H9 (cell line): ENCODE measurements at regions not wholly inside any gene's neighbourhood (a gene's known extent, or its start where the extent isn't known, plus 50 kb on each side); places are given as distances from the start of the nearest gene placed in this dataset.

ENCODE experiments used
- DNase-seq: peaks from one replicate; pipeline ENCODE4 v3.0.0-alpha.2; 2017
- H2AFZ ChIP-seq: one replicate; pipeline ENCODE4 v1.6.1; 2013; ENCODE audit warnings: mild to moderate bottlenecking, low read length, control low read depth, moderate library complexity
- H2AK5ac ChIP-seq: 2 replicates; pipeline ENCODE4 v1.6.1; 2013; ENCODE audit warnings: low read length, control low read depth, mixed read lengths; ENCODE audit not compliant: insufficient read length
- H2BK120ac ChIP-seq: one replicate; pipeline ENCODE4 v1.6.1; 2013; ENCODE audit warnings: low read depth, mild to moderate bottlenecking, low read length, control low read depth, inconsistent platforms; ENCODE audit not compliant: poor library complexity, severe bottlenecking
- H2BK12ac ChIP-seq: 2 replicates; pipeline ENCODE4 v1.6.1; 2013; ENCODE audit warnings: low read length, control low read depth, mixed read lengths, low read depth; ENCODE audit not compliant: insufficient read length
- H2BK15ac ChIP-seq: 2 replicates; pipeline ENCODE4 v1.6.1; 2013; ENCODE audit warnings: low read depth, low read length, control low read depth
- H2BK20ac ChIP-seq: one replicate; pipeline ENCODE4 v1.6.1; 2013; ENCODE audit warnings: low read depth, mild to moderate bottlenecking, low read length, control low read depth, inconsistent platforms; ENCODE audit not compliant: poor library complexity, severe bottlenecking
- H2BK5ac ChIP-seq: 2 replicates; pipeline ENCODE4 v1.6.1; 2013; ENCODE audit warnings: low read length, control low read depth, mixed read lengths; ENCODE audit not compliant: insufficient read length
- H3K14ac ChIP-seq: 2 replicates; pipeline ENCODE4 v1.6.1; 2013; ENCODE audit warnings: low read length, control low read depth; ENCODE audit not compliant: insufficient read depth
- H3K18ac ChIP-seq: 2 replicates; pipeline ENCODE4 v1.6.1; 2013; ENCODE audit warnings: low read depth, mild to moderate bottlenecking, mixed read lengths, low read length, control low read depth; ENCODE audit not compliant: insufficient read length
- H3K23ac ChIP-seq: 2 replicates; pipeline ENCODE4 v1.6.1; 2013; ENCODE audit warnings: low read length, control low read depth, mixed read lengths, low read depth; ENCODE audit not compliant: insufficient read length
- H3K23me2 ChIP-seq: 2 replicates; pipeline ENCODE4 v1.6.1; 2013; ENCODE audit warnings: low read depth, mild to moderate bottlenecking, mixed read lengths, low read length, control low read depth; ENCODE audit not compliant: insufficient read length, poor library complexity, severe bottlenecking
- H3K27ac ChIP-seq: 2 replicates; pipeline ENCODE4 v1.5.1; 2013; ENCODE audit warnings: low read length, control low read depth, mixed read lengths, low read depth; ENCODE audit not compliant: insufficient read length
- H3K27me3 ChIP-seq: 2 replicates; pipeline ENCODE4 v1.6.1; 2013; ENCODE audit warnings: low read length, control low read depth, inconsistent platforms; ENCODE audit not compliant: insufficient read depth
- H3K4ac ChIP-seq: 2 replicates; pipeline ENCODE4 v1.6.1; 2013; ENCODE audit warnings: low read depth, mild to moderate bottlenecking, control low read depth, inconsistent platforms, low read length, moderate library complexity
- H3K4me1 ChIP-seq: 2 replicates; pipeline ENCODE4 v1.6.1; 2013; ENCODE audit warnings: low read length, control low read depth, inconsistent platforms; ENCODE audit not compliant: insufficient read depth
- H3K4me2 ChIP-seq: 2 replicates; pipeline ENCODE4 v1.6.1; 2013; ENCODE audit warnings: low read length, control low read depth, mixed read lengths; ENCODE audit not compliant: insufficient read length, insufficient read depth
- H3K56ac ChIP-seq: 2 replicates; pipeline ENCODE4 v1.6.1; 2013; ENCODE audit warnings: low read depth, mild to moderate bottlenecking, mixed read lengths, low read length, control low read depth; ENCODE audit not compliant: insufficient read length
- H3K79me1 ChIP-seq: 2 replicates; pipeline ENCODE4 v1.6.1; 2013; ENCODE audit warnings: low read depth, mild to moderate bottlenecking, moderate library complexity, low read length, control low read depth, inconsistent platforms; ENCODE audit not compliant: insufficient read depth, poor library complexity, severe bottlenecking
- H3K79me2 ChIP-seq: 2 replicates; pipeline ENCODE4 v1.6.1; 2013; ENCODE audit warnings: low read length, control low read depth, inconsistent platforms; ENCODE audit not compliant: insufficient read depth
- H3K9ac ChIP-seq: 2 replicates; pipeline ENCODE4 v1.6.1; 2013; ENCODE audit warnings: low read length, control low read depth, mixed read lengths; ENCODE audit not compliant: insufficient read length; ENCODE audit errors: extremely low read depth
- H3K9me3 ChIP-seq: one replicate; pipeline ENCODE4 v1.6.1; 2013; ENCODE audit warnings: low read depth, low read length, inconsistent platforms; ENCODE audit not compliant: control insufficient read depth
- H3T11ph ChIP-seq: one replicate; pipeline ENCODE4 v1.6.1; 2013; ENCODE audit warnings: mild to moderate bottlenecking, low read length, control low read depth, inconsistent platforms
- H4K20me1 ChIP-seq: one replicate; pipeline ENCODE4 v1.6.1; 2013; ENCODE audit not compliant: control insufficient read depth, insufficient read length, insufficient read depth
- H4K5ac ChIP-seq: 2 replicates; pipeline ENCODE4 v1.6.1; 2013; ENCODE audit warnings: low read depth, mild to moderate bottlenecking, mixed read lengths, low read length, control low read depth; ENCODE audit not compliant: insufficient read length
- H4K8ac ChIP-seq: replicated peaks from 2 replicates; pipeline ENCODE4 v1.6.1; 2013; ENCODE audit warnings: low read length, control low read depth, mixed read lengths, low read depth; ENCODE audit not compliant: insufficient read length
- H4K91ac ChIP-seq: 2 replicates; pipeline ENCODE4 v1.6.1; 2013; ENCODE audit warnings: low read depth, mild to moderate bottlenecking, moderate library complexity, mixed read lengths, low read length, control low read depth; ENCODE audit not compliant: insufficient read length
- H3K27ac Mint-ChIP-seq, 3 experiments: 2 replicates in 2 of 3; 3 replicates in 1 of 3; pipeline ENCODE4 v1.8.0; 2020 to 2021; ENCODE audit warnings: mixed read lengths in 3 of 3, mild to moderate bottlenecking in 1 of 3, moderate library complexity in 1 of 3
- H3K27me3 Mint-ChIP-seq: 2 replicates; pipeline ENCODE4 v1.8.0; 2021; ENCODE audit warnings: low read depth, mild to moderate bottlenecking, moderate library complexity, mixed read lengths
- H3K36me3 Mint-ChIP-seq, 3 experiments: 2 replicates in 2 of 3; 3 replicates in 1 of 3; pipeline ENCODE4 v1.8.0; 2020 to 2021; ENCODE audit warnings: low read depth in 3 of 3, mixed read lengths in 3 of 3; ENCODE audit not compliant: insufficient read depth in 1 of 3
- H3K4me1 Mint-ChIP-seq, 2 experiments: 2 replicates each; pipeline ENCODE4 v1.8.0; 2020; ENCODE audit warnings: mixed read lengths in 2 of 2
- H3K4me3 Mint-ChIP-seq, 2 experiments: 2 replicates in 1 of 2; 3 replicates in 1 of 2; pipeline ENCODE4 v1.8.0; 2020 to 2021; ENCODE audit warnings: mild to moderate bottlenecking in 2 of 2, mixed read lengths in 2 of 2, moderate library complexity in 1 of 2
- H3K9me3 Mint-ChIP-seq, 2 experiments: 2 replicates in 1 of 2; 3 replicates in 1 of 2; pipeline ENCODE4 v1.8.0; 2020; ENCODE audit warnings: mild to moderate bottlenecking in 2 of 2, mixed read lengths in 2 of 2, moderate library complexity in 1 of 2
- CTCF ChIP-seq: fragments of 200-600 bp; sonication (generic); conservative IDR thresholded peaks from 3 replicates; pipeline ENCODE4 v1.8.0; 2021; ENCODE audit warnings: antibody characterized with exemption, mild to moderate bottlenecking
- WGBS: extraction: QIAGEN DNeasy Blood & Tissue Kit; methylation state at CpG from one replicate; pipeline ENCODE4 v1.1.7; 2013; ENCODE audit warnings: missing lambda C conversion rate, low lambda C conversion rate, mixed read lengths; ENCODE audit not compliant: insufficient read length; ENCODE audit errors: extremely low coverage; 5-methylcytosine and 5-hydroxymethylcytosine counted together

GRCh38 chr4:170672381-170672965 is 582.7 kb upstream of the AADAT start:
- Histone ChIP-seq H4K8ac (no peak overlapping the region), H4K5ac (no peak overlapping the region), H2BK20ac (no peak overlapping the region), H3K9me3 (no peaks in the 10 kb centered on the region), H2AFZ (no peak overlapping the region), H3K4me2 (no peak overlapping the region), H3K23ac (no peak overlapping the region), H3K4me1 (no peaks in the 10 kb centered on the region; the same call in 1 of the 2 replicates), H2BK5ac (no peak overlapping the region), H4K20me1 (no peaks in the 10 kb centered on the region), H3K23me2 (no peaks in the 10 kb centered on the region), H3K27ac (no peak overlapping the region), H3K56ac (no peak overlapping the region), H4K91ac (no peak overlapping the region), H2AK5ac (no peak overlapping the region), H2BK15ac (no peak overlapping the region), H3K18ac (no peak overlapping the region), H3K14ac (no peak overlapping the region), H3T11ph (no peak overlapping the region), H2BK120ac (no peak overlapping the region), H3K79me2 (no peaks in the 10 kb centered on the region), H3K9ac (no peak overlapping the region), H3K27me3 (no peaks in the 10 kb centered on the region), H2BK12ac (no peak overlapping the region), H3K79me1 (no peaks in the 10 kb centered on the region), H3K4ac (no peak overlapping the region)
- Mint-ChIP-seq H3K9me3 (peaks cover 7 to 12% of the 10 kb centered on the region in 2 experiments; a peak in 4 of 5 replicates), H3K27ac (no peak overlapping the region; a peak in 1 of 7 replicates), H3K27me3 (no peaks in the 10 kb centered on the region), H3K36me3 (peaks cover 3 to 6% (median 5%) of the 10 kb centered on the region in 3 experiments; a peak in 5 of 7 replicates), H3K4me3 (no peak overlapping the region), H3K4me1 (peaks cover 5% of the 10 kb centered on the region in 2 experiments)
- DNase-seq, result no peak
- TF ChIP-seq CTCF, result no peak
- WGBS, result no CpG with 5 or more reads among the region's 1 CpG
